CD4-positive, alpha-beta memory T cell (primary cell): ENCODE measurements at regions not wholly inside any gene's neighbourhood (a gene's known extent, or its start where the extent isn't known, plus 50 kb on each side); places are given as distances from the start of the nearest gene placed in this dataset.
"Not testable (repeated sequence)": the region's sequence is repeated elsewhere in the genome, so short reads cannot be mapped to it uniquely, and the experiment has no call there.

Experiments used
- CTCF ChIA-PET: fragments of 350-600 bp; sonication (Branson Sonifier 250); formaldehyde crosslinking; loops from one replicate; lab custom pipeline; 2021; ENCODE audit warnings: inconsistent platforms; ENCODE audit not compliant: partially characterized antibody; lab: Charles Lee
- POLR2A ChIA-PET: fragments of 350-600 bp; sonication (Branson Sonifier 250); formaldehyde crosslinking; loops from one replicate; lab custom pipeline; 2021; ENCODE audit not compliant: partially characterized antibody; lab: Charles Lee
- DNase-seq, 5 donors: peaks; one replicate each; pipeline versions ENCODE4 v3.0.0 to v3.0.0-alpha.2; 2020 to 2022; ENCODE audit warnings: mixed read lengths in 1 of 5
- H3K27ac ChIP-seq: one replicate; pipeline ENCODE4 v1.7.0; 2013; ENCODE audit warnings: low read depth, low read length
- H3K27me3 ChIP-seq: 2 replicates; pipeline ENCODE4 v1.7.0; 2013; ENCODE audit warnings: mild to moderate bottlenecking, low read length, moderate library complexity; ENCODE audit not compliant: insufficient read depth
- H3K36me3 ChIP-seq: 2 replicates; pipeline ENCODE4 v1.7.0; 2013; ENCODE audit warnings: mild to moderate bottlenecking, low read length, moderate library complexity; ENCODE audit not compliant: insufficient read depth
- H3K4me1 ChIP-seq: 2 replicates; pipeline ENCODE4 v1.7.0; 2013; ENCODE audit warnings: mild to moderate bottlenecking, low read length, moderate library complexity; ENCODE audit not compliant: insufficient read depth
- H3K4me3 ChIP-seq, 2 donors: one replicate each; pipeline ENCODE4 v1.7.0; 2013; ENCODE audit warnings: low read length in 2 of 2, mild to moderate bottlenecking in 1 of 2
- H3K9me3 ChIP-seq, 2 donors: one replicate each; pipeline ENCODE4 v1.7.0; 2013; ENCODE audit warnings: low read length in 2 of 2, control low read depth in 1 of 2; ENCODE audit not compliant: control insufficient read depth in 1 of 2
- H3K27ac Mint-ChIP-seq, 7 donors: one replicate each; pipeline ENCODE4 v1.8.0; 2020 to 2021; ENCODE audit warnings: mixed read lengths in 7 of 7, mild to moderate bottlenecking in 6 of 7, inconsistent platforms in 3 of 7, moderate library complexity in 3 of 7
- H3K27me3 Mint-ChIP-seq, 2 donors: one replicate each; pipeline ENCODE4 v1.8.0; 2020 to 2021; ENCODE audit warnings: mixed read lengths in 2 of 2
- H3K36me3 Mint-ChIP-seq, 2 donors: one replicate each; pipeline ENCODE4 v1.8.0; 2020 to 2021; ENCODE audit warnings: mixed read lengths in 2 of 2, inconsistent platforms in 1 of 2, mild to moderate bottlenecking in 1 of 2
- H3K4me1 Mint-ChIP-seq, 4 donors: one replicate each; pipeline ENCODE4 v1.8.0; 2020 to 2021; ENCODE audit warnings: mixed read lengths in 4 of 4, mild to moderate bottlenecking in 1 of 4
- H3K4me3 Mint-ChIP-seq, 8 donors: one replicate each; pipeline ENCODE4 v1.8.0; 2020 to 2021; ENCODE audit warnings: mixed read lengths in 8 of 8, mild to moderate bottlenecking in 7 of 8, moderate library complexity in 6 of 8, inconsistent platforms in 3 of 8
- H3K9me3 Mint-ChIP-seq, 8 donors: one replicate each; pipeline ENCODE4 v1.8.0; 2020 to 2021; ENCODE audit warnings: mixed read lengths in 8 of 8, mild to moderate bottlenecking in 5 of 8, inconsistent platforms in 3 of 8, moderate library complexity in 1 of 8
- intact Hi-C: fragments of 100-400 bp; cut with micrococcal nuclease; formaldehyde crosslinking; loops from one replicate; pipeline ENCODE4 v1.15.1; 2023

DNA sequence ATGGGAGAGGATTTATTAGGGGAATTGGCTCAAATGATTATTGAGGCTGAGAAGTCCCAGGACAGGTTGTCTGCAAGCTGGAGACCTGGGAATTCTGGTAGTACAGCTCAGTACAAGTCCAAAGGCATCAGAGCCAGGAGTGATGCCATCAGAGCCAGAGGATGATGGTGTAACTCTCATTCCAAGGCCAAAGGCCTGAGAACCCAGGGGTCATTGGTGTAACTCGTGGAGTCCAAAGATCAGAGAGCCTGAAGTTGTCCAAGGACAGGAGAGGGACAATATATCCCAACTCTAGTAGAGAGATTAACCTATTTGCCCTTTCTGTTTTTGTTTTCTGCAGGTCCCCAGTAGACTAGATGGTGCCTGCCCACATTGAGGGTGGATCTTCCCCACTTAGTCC lies 134.3 kb downstream of the MAP3K21 start:
- Mint-ChIP-seq H3K9me3 (no peaks in the 10 kb centered on the region), H3K27me3 (peaks cover 1% of the 10 kb centered on the region in 2 donors), H3K4me1 (peaks cover 0 to 1% (median 0%) of the 10 kb centered on the region in 4 donors), H3K4me3 (no peak overlapping the region), H3K36me3 (no peaks in the 10 kb centered on the region), H3K27ac (no peak overlapping the region)
- intact Hi-C loops: no loop called here
- CTCF ChIA-PET: no interaction called here
- H3K9me3 ChIP-seq: no peaks in the 10 kb centered on the region
- no peaks in the 10 kb centered on the region for H3K4me1 ChIP-seq
- H3K27ac ChIP-seq: no peak overlapping the region
- no peak overlapping the region for H3K4me3 ChIP-seq
- DNase-seq: no peak
- H3K36me3 ChIP-seq: no peaks in the 10 kb centered on the region
- POLR2A ChIA-PET: no interaction called here
- no peaks in the 10 kb centered on the region for H3K27me3 ChIP-seq

DNA sequence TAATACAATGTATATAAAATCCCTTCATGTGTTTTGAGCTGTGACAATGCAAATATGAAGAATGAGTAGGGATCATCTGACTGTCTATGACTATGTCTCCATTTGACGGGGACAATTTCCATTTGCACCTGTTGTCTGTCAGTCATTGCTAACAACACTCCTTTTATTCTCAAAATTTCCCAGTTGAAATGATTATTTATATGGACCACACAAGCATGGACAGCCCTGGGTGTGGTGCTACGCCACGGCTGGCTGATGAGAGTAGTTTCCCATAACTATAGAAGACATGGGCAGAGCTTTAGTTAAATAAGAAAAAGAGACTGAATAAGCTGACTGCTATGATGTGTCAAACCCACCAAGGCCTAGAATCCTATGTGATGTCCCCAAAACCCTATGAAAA lies 135.8 kb downstream of the MAP3K21 start:
- DNase-seq: no peak
- Mint-ChIP-seq H3K9me3 (no peaks in the 10 kb centered on the region), H3K4me1 (peaks cover 0 to 1% (median 0%) of the 10 kb centered on the region in 4 donors), H3K27ac (no peak overlapping the region), H3K4me3 (no peak overlapping the region), H3K27me3 (peaks cover 1% of the 10 kb centered on the region in 2 donors), H3K36me3 (no peaks in the 10 kb centered on the region)
- ChIA-PET CTCF (no interaction called here), POLR2A (no interaction called here)
- Histone ChIP-seq H3K4me3 (no peak overlapping the region), H3K36me3 (no peaks in the 10 kb centered on the region), H3K27ac (no peak overlapping the region), H3K27me3 (no peaks in the 10 kb centered on the region), H3K4me1 (no peaks in the 10 kb centered on the region), H3K9me3 (no peaks in the 10 kb centered on the region)
- intact Hi-C loops: no loop called here

DNA sequence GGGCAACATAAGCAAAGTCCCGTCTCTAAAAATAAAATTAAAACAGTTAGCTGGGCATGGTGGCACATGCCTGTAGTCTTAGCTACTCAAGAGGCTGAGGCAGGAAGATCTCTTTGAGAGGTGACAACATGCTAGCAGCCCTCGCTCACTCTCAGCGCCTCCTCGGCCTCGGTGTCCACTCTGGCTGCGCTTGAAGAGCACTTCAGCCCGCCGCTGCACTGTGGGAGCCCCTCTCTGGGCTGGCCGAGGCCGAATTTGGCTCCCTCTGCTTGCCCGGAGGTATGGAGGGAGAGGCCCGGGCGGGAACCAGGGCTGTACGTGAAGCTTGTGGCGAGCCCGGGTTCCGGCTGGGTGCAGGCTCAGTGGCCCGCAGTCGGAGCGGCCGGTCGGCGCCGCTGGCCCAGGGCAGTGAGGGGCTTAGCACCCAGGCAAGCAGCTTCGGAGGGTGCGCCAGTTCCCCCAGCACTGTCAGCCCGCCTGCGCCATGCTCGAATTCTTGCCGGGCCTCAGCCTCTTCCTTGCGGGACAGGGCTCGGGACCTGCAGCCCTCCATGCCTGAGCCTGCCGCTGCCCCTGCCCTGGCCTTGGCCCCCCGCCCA lies 138.3 kb downstream of the MAP3K21 start:
- Histone ChIP-seq H3K9me3 (no peaks in the 10 kb centered on the region), H3K27ac (no peak overlapping the region), H3K4me3 (no peak overlapping the region), H3K36me3 (no peaks in the 10 kb centered on the region), H3K4me1 (no peaks in the 10 kb centered on the region), H3K27me3 (no peaks in the 10 kb centered on the region)
- intact Hi-C loops: no loop called here
- H3K27ac Mint-ChIP-seq: no peak overlapping the region
- H3K27me3 Mint-ChIP-seq: peaks cover under 1 to 1% of the 10 kb centered on the region in 2 donors
- no peak for DNase-seq
- ChIA-PET CTCF (no interaction called here), POLR2A (no interaction called here)
- no peak overlapping the region for H3K4me3 Mint-ChIP-seq
- no peaks in the 10 kb centered on the region for H3K4me1 Mint-ChIP-seq
- H3K36me3 Mint-ChIP-seq: no peaks in the 10 kb centered on the region
- no peaks in the 10 kb centered on the region for H3K9me3 Mint-ChIP-seq

DNA sequence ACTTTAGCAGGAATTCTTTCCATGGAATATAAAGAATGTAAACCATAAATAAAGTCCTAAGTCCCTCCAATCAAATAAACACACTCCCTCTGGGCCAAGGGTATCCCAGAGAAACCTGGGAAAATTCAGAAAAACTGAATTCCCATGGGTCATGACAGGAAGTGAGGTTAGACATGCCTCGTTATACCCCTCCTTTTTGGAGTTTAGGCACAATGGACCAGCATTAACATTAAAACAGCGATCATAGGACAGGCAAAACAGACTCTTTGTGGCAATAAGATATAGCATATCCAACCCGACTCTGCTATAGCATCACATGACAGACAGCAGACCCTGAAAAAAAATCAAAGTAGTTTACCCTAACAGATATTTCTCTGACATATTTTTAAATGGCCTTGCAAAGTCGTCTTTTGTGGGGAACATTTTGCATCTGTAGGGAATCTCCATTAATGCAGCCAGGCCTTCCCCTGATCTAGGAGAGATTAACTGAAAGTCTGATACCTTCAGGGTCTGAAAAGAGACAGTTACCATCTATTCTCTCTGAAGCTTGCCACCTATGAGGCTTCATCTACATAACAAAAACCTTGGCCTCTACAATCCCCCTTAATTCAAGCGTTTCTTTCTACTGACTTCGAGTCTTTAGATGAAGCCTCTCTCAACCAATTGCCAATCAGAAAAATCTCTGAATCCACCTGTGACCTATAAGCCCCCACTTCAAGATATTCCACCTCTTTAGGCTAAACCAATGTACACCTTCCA lies 143.0 kb upstream of the KCNK1 start:
- Mint-ChIP-seq H3K27ac (no peak overlapping the region), H3K4me1 (no peaks in the 10 kb centered on the region)
- POLR2A ChIA-PET: no interaction called here

DNA sequence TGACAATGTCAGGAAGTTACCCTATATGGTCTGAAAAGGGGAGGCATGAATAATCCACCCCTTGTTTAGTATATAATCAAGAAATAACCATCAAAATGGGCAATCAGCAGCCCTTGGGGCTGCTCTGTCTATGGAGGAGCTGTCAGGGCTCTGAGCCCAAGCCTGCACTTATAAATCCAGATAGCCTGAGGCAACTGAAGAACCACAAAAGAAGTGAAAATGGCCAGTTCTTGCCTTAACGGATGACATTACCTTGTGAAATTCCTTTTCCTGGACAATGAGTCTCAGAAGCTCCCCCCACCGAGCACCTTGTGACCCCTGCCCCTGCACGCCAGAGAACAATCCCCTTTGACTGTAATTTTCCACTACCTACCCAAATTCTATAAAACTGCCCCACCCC lies 142.1 kb upstream of the KCNK1 start:
- H3K9me3 ChIP-seq, H3K4me1 Mint-ChIP-seq, intact Hi-C loops, POLR2A ChIA-PET, H3K27ac ChIP-seq, H3K36me3 Mint-ChIP-seq, CTCF ChIA-PET, H3K27me3 Mint-ChIP-seq, H3K4me1 ChIP-seq, H3K4me3 ChIP-seq, H3K4me3 Mint-ChIP-seq, H3K9me3 Mint-ChIP-seq, H3K36me3 ChIP-seq, DNase-seq, H3K27ac Mint-ChIP-seq, H3K27me3 ChIP-seq: not testable (repeated sequence)

More for the DNA sequence above, 143.0 kb upstream of the KCNK1 start:
- Histone ChIP-seq H3K4me1 (no peaks in the 10 kb centered on the region), H3K27me3 (no peaks in the 10 kb centered on the region), H3K27ac (no peak overlapping the region), H3K9me3 (no peaks in the 10 kb centered on the region), H3K36me3 (no peaks in the 10 kb centered on the region), H3K4me3 (no peak overlapping the region)
- CTCF ChIA-PET: no interaction called here
- intact Hi-C loops: no loop called here
- peaks cover 0 to 5% (median 0%) of the 10 kb centered on the region in 8 donors for H3K9me3 Mint-ChIP-seq
- H3K27me3 Mint-ChIP-seq: peaks cover 3% of the 10 kb centered on the region in 2 donors
- no peak for DNase-seq
- no peak overlapping the region for H3K4me3 Mint-ChIP-seq
- no peaks in the 10 kb centered on the region for H3K36me3 Mint-ChIP-seq

DNA sequence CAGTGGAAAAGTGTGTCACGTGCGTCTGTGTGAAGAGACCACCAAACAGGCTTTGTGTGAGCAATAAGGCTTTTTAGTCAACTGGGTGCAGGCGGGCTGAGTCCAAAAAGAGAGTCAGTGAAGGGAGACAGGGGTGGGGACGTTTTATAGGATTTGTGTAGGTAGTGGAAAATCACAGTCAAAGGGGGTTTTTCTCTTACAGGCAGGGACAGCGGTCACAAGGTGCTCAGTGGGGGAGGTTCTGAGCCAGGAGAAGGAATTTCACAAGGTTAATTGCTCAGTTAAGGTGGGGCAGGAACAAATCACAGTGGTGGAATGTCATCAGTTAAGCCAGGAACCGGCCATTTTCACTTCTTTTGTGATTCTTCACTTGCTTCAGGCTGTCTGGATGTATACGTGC lies 141.1 kb upstream of the KCNK1 start:
- H3K9me3 Mint-ChIP-seq: not testable (repeated sequence)

DNA sequence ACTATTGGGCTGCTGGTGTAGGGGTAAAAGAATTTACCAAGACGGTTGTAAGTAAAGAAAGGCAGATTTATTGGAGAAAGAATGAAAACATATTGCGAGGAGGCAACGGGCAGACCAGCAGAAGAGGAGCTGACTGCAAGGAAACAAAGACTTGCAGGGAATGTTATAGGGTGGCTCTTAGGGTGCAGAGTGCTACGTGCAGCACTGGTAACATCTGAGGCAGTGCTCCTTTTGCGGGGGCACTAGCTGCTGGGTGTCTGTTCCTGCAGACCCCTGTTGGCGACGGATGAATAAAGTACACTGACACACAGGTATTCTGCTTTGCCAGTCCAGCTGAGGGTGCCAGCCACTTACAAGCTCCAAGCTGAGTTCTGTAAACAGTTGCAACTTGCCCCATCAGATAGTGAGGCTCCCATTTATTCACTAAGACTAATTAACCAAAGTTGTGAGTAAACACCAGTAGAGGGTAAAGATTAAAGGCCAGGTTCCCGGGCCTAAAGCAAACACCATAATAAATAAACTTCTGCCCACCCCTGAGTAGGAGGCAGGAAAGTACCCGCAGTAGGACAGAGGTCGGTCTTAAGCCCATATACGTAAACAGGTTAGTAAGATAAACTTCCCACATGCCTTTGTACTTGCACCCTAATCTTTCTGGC lies 140.2 kb upstream of the KCNK1 start:
- Histone ChIP-seq H3K27ac (no peak overlapping the region), H3K4me3 (no peak overlapping the region), H3K36me3 (no peaks in the 10 kb centered on the region), H3K9me3 (no peaks in the 10 kb centered on the region), H3K4me1 (no peaks in the 10 kb centered on the region), H3K27me3 (no peaks in the 10 kb centered on the region)
- POLR2A ChIA-PET: no interaction called here
- no peaks in the 10 kb centered on the region for H3K4me1 Mint-ChIP-seq
- no peak overlapping the region for H3K4me3 Mint-ChIP-seq
- CTCF ChIA-PET: interaction anchor here (0.9 kb wide), 1 partner anchor 32 kb away, joined by 3 read pairs; no protein-coding TSS in a partner anchor
- no peak for DNase-seq
- H3K9me3 Mint-ChIP-seq: peaks cover 0 to 5% (median 0%) of the 10 kb centered on the region in 8 donors
- intact Hi-C loops: no loop called here
- H3K27me3 Mint-ChIP-seq: peaks cover 3 to 7% of the 10 kb centered on the region in 2 donors
- no peaks in the 10 kb centered on the region for H3K36me3 Mint-ChIP-seq
- no peak overlapping the region for H3K27ac Mint-ChIP-seq

More for the DNA sequence above, 141.1 kb upstream of the KCNK1 start:
- H3K4me1 Mint-ChIP-seq, H3K4me3 Mint-ChIP-seq, H3K27me3 ChIP-seq, H3K36me3 Mint-ChIP-seq, H3K36me3 ChIP-seq, H3K4me3 ChIP-seq, H3K4me1 ChIP-seq, H3K27ac ChIP-seq, H3K27ac Mint-ChIP-seq, intact Hi-C loops, CTCF ChIA-PET, H3K9me3 ChIP-seq, POLR2A ChIA-PET, DNase-seq, H3K27me3 Mint-ChIP-seq: not testable (repeated sequence)
